PC-3 (cell line): ENCODE measurements at regions not wholly inside any gene's neighbourhood (a gene's known extent, or its start where the extent isn't known, plus 50 kb on each side); places are given as distances from the start of the nearest gene placed in this dataset.

Experiments
- EZH2 ChIP-seq: fragments of 300-600 bp; sonication (generic); IDR thresholded peaks from one replicate; pipeline ENCODE4 v1.6.1; 2017; ENCODE audit warnings: antibody characterized with exemption, mild to moderate bottlenecking, low read length; ENCODE audit not compliant: unreplicated experiment
- EZH2phosphoT487 ChIP-seq: fragments of 300-600 bp; sonication (generic); IDR thresholded peaks from 2 replicates; pipeline ENCODE4 v1.6.1; 2018; ENCODE audit warnings: mild to moderate bottlenecking, antibody characterized with exemption, low read length, borderline replicate concordance
- TF ChIP-seq, protein P1 (sequence below): fragments of 300-600 bp; sonication (generic); conservative IDR thresholded peaks from 2 replicates; pipeline ENCODE4 v1.5.1; 2017; ENCODE audit warnings: antibody characterized with exemption, low read depth, mild to moderate bottlenecking, low read length

DNA sequence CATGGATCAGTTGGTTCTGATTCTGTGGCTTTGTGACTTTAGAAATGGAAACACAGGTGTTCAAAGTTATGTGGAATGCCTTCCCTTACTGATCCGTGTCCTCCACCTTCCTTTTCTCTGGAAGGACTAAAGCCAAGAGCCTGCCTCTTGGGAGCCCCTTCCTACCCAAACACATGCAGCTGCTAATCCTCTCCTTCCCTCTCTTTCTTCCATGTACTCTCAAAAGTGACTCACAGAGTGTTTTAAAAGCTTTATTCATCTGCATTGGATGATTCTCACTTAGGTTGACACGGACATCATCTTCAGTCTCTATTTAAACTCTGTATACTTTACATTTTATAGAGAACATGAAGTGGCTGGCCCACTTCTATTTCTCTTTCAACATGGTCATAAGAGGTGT is 856.5 kb upstream of the ARPP21 start:
- TF ChIP-seq EZH2, result no peak
- TF ChIP-seq, protein P1, sequence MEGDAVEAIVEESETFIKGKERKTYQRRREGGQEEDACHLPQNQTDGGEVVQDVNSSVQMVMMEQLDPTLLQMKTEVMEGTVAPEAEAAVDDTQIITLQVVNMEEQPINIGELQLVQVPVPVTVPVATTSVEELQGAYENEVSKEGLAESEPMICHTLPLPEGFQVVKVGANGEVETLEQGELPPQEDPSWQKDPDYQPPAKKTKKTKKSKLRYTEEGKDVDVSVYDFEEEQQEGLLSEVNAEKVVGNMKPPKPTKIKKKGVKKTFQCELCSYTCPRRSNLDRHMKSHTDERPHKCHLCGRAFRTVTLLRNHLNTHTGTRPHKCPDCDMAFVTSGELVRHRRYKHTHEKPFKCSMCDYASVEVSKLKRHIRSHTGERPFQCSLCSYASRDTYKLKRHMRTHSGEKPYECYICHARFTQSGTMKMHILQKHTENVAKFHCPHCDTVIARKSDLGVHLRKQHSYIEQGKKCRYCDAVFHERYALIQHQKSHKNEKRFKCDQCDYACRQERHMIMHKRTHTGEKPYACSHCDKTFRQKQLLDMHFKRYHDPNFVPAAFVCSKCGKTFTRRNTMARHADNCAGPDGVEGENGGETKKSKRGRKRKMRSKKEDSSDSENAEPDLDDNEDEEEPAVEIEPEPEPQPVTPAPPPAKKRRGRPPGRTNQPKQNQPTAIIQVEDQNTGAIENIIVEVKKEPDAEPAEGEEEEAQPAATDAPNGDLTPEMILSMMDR, result no peak
- TF ChIP-seq EZH2phosphoT487, result no peak
